ENCODE measurements at regions not wholly inside any gene's neighbourhood (a gene's known extent, or its start where the extent isn't known, plus 50 kb on each side); places are given as distances from the start of the nearest gene placed in this dataset.
"Not testable (repeated sequence)": the region's sequence is repeated elsewhere in the genome, so short reads cannot be mapped to it uniquely, and the experiment has no call there.

- not testable (repeated sequence) for DNase-seq (ENCODE audit: low read depth)
These were observed 316.2 kb upstream of the PRR16 start for GRCh38 chr5:120147911-120148310.

- DNase-seq (ENCODE audit: low read depth), result no peak
These were observed 313.3 kb upstream of the PRR16 start for GRCh38 chr5:120150770-120151169.

- no peak for DNase-seq (ENCODE audit: low read depth)
These were observed 312.9 kb upstream of the PRR16 start for GRCh38 chr5:120151181-120151580.

GRCh38 chr5:120151825-120152224 lies 312.3 kb upstream of the PRR16 start:
- DNase-seq (ENCODE audit: low read depth), result no peak

- DNase-seq (ENCODE audit: low read depth), result peak; percentile 84
These were observed 311.6 kb upstream of the PRR16 start for GRCh38 chr5:120152472-120152871.

- no peak for DNase-seq (ENCODE audit: low read depth)
These were observed 311.2 kb upstream of the PRR16 start for GRCh38 chr5:120152931-120153330.

GRCh38 chr5:120153551-120153950 lies 310.5 kb upstream of the PRR16 start:
- DNase-seq (ENCODE audit: low read depth), result no peak

GRCh38 chr5:120155873-120156272 lies 308.2 kb upstream of the PRR16 start:
- DNase-seq (ENCODE audit: low read depth), result no peak

- DNase-seq (ENCODE audit: low read depth), result no peak
These were observed 305.9 kb upstream of the PRR16 start for GRCh38 chr5:120158211-120158610.

GRCh38 chr5:120159155-120159554 lies 304.9 kb upstream of the PRR16 start:
- DNase-seq (ENCODE audit: low read depth), result no peak

- DNase-seq (ENCODE audit: low read depth), result peak; percentile 70
These were observed 303.8 kb upstream of the PRR16 start for GRCh38 chr5:120160124-120160895.

GRCh38 chr5:120162321-120162720 lies 301.8 kb upstream of the PRR16 start:
- no peak for DNase-seq (ENCODE audit: low read depth)

GRCh38 chr5:120164037-120164436 lies 300.1 kb upstream of the PRR16 start:
- DNase-seq (ENCODE audit: low read depth), result no peak

GRCh38 chr5:120164986-120165385 lies 299.1 kb upstream of the PRR16 start:
- DNase-seq (ENCODE audit: low read depth), result no peak

- no peak for DNase-seq (ENCODE audit: low read depth)
These were observed 291.0 kb upstream of the PRR16 start for GRCh38 chr5:120173125-120173524.

- no peak for DNase-seq (ENCODE audit: low read depth)
These were observed 290.0 kb upstream of the PRR16 start for GRCh38 chr5:120174089-120174488.

GRCh38 chr5:120181238-120181637 lies 282.9 kb upstream of the PRR16 start:
- not testable (repeated sequence) for DNase-seq (ENCODE audit: low read depth)

GRCh38 chr5:120194650-120195049 lies 269.4 kb upstream of the PRR16 start:
- not testable (repeated sequence) for DNase-seq (ENCODE audit: low read depth)

GRCh38 chr5:120199559-120199958 lies 264.5 kb upstream of the PRR16 start:
- no peak for DNase-seq (ENCODE audit: low read depth)

GRCh38 chr5:120207129-120207528 lies 257.0 kb upstream of the PRR16 start:
- DNase-seq (ENCODE audit: low read depth), result no peak

- no peak for DNase-seq (ENCODE audit: low read depth)
These were observed 247.1 kb upstream of the PRR16 start for GRCh38 chr5:120217001-120217400.

- DNase-seq (ENCODE audit: low read depth), result no peak
These were observed 244.1 kb upstream of the PRR16 start for GRCh38 chr5:120219988-120220387.

- DNase-seq (ENCODE audit: low read depth), result peak; percentile 3
These were observed 238.6 kb upstream of the PRR16 start for GRCh38 chr5:120225524-120225923.
